ENCODE measurements at regions not wholly inside any gene's neighbourhood (a gene's known extent, or its start where the extent isn't known, plus 50 kb on each side); places are given as distances from the start of the nearest gene placed in this dataset.

DNA sequence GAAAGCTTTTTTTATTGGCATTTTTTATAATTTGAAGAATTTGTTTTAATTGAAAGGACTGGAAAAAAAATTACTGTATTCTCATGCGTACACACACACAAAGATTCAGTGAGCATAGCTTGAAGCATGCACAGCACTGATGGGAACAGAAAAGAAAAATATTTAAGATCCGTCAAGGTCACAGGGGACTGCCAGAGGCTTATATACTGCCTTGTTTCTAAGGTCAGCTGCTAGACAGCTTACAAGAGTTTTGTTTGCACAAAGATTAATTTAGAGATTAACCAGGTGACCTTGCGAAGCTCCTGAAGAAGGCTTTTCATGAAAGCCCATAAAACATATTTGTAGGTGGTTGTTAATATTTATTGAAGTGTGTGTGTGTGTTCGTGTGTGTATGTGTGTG is 396.3 kb downstream of the TRIB2 start:
- ChIA-PET CTCF (no interaction called here), POLR2A (no interaction called here)
- TF ChIP-seq BHLHE40 (IDR thresholded peaks at IDR 0.05; ENCODE audit: borderline replicate concordance) (no peak), ARNT (IDR thresholded peaks at IDR 0.05) (no peak), ELF4 (IDR thresholded peaks at IDR 0.05) (no peak), FOXK2 (IDR thresholded peaks at IDR 0.05) (no peak), L3MBTL2 (conservative IDR thresholded peaks at IDR 0.05) (no peak), SP1 (IDR thresholded peaks at IDR 0.05) (no peak), FOXM1 (IDR thresholded peaks at IDR 0.05; ENCODE audit: borderline replicate concordance) (no peak), ZNF384 (IDR thresholded peaks at IDR 0.05) (no peak), NFRKB (IDR thresholded peaks at IDR 0.05) (no peak), CTBP1 (IDR thresholded peaks at IDR 0.05; ENCODE audit: borderline replicate concordance) (no peak)
- DNase-seq (ENCODE audit: extremely low spot score): no peak

GRCh38 chr2:13114391-13114790 is 397.7 kb downstream of the TRIB2 start:
- POLR2A ChIA-PET: no interaction called here
- TF ChIP-seq SUZ12 (IDR thresholded peaks at IDR 0.05) (no peak), SP1 (IDR thresholded peaks at IDR 0.05) (no peak), FOXM1 (IDR thresholded peaks at IDR 0.05; ENCODE audit: borderline replicate concordance) (no peak), TARDBP (IDR thresholded peaks at IDR 0.05) (no peak), NFRKB (IDR thresholded peaks at IDR 0.05) (no peak), ZNF384 (IDR thresholded peaks at IDR 0.05) (no peak), FOXK2 (IDR thresholded peaks at IDR 0.05) (no peak), LEF1 (IDR thresholded peaks at IDR 0.05; ENCODE audit: borderline replicate concordance) (no peak), ELF4 (IDR thresholded peaks at IDR 0.05) (no peak), ARNT (IDR thresholded peaks at IDR 0.05) (no peak), CTBP1 (IDR thresholded peaks at IDR 0.05; ENCODE audit: borderline replicate concordance) (no peak), HDGF (IDR thresholded peaks at IDR 0.05; ENCODE audit: borderline replicate concordance) (no peak), FOXA1 (IDR thresholded peaks at IDR 0.05) (no peak), BHLHE40 (IDR thresholded peaks at IDR 0.05; ENCODE audit: borderline replicate concordance) (no peak)
- TF ChIP-seq, protein P1, sequence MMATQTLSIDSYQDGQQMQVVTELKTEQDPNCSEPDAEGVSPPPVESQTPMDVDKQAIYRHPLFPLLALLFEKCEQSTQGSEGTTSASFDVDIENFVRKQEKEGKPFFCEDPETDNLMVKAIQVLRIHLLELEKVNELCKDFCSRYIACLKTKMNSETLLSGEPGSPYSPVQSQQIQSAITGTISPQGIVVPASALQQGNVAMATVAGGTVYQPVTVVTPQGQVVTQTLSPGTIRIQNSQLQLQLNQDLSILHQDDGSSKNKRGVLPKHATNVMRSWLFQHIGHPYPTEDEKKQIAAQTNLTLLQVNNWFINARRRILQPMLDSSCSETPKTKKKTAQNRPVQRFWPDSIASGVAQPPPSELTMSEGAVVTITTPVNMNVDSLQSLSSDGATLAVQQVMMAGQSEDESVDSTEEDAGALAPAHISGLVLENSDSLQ (IDR thresholded peaks at IDR 0.05): no peak
- no peak for DNase-seq (ENCODE audit: extremely low spot score)
- CTCF ChIA-PET: interaction anchor here (0.7 kb wide), 1 partner anchor 27 kb away, joined by 3 read pairs; no protein-coding TSS in a partner anchor

- ChIA-PET CTCF (no interaction called here), POLR2A (no interaction called here)
- TF ChIP-seq FOXA1 (IDR thresholded peaks at IDR 0.05) (no peak), ELF4 (IDR thresholded peaks at IDR 0.05) (no peak), LEF1 (IDR thresholded peaks at IDR 0.05; ENCODE audit: borderline replicate concordance) (no peak), TARDBP (IDR thresholded peaks at IDR 0.05) (no peak), CTBP1 (IDR thresholded peaks at IDR 0.05; ENCODE audit: borderline replicate concordance) (no peak), ARNT (IDR thresholded peaks at IDR 0.05) (no peak), HDGF (IDR thresholded peaks at IDR 0.05; ENCODE audit: borderline replicate concordance) (no peak), L3MBTL2 (conservative IDR thresholded peaks at IDR 0.05) (no peak)
- TF ChIP-seq, protein P1 (IDR thresholded peaks at IDR 0.05): no peak
- no peak for DNase-seq (ENCODE audit: extremely low spot score)
Observed at GRCh38 chr2:13115643-13116042, 398.9 kb downstream of the TRIB2 start.

- CTCF ChIA-PET: no interaction called here
- TF ChIP-seq FOXA1 (IDR thresholded peaks at IDR 0.05) (no peak), HDGF (IDR thresholded peaks at IDR 0.05; ENCODE audit: borderline replicate concordance) (no peak), FOXK2 (IDR thresholded peaks at IDR 0.05) (no peak), FOXM1 (IDR thresholded peaks at IDR 0.05; ENCODE audit: borderline replicate concordance) (no peak), SP1 (IDR thresholded peaks at IDR 0.05) (no peak), L3MBTL2 (conservative IDR thresholded peaks at IDR 0.05) (no peak), ZNF384 (IDR thresholded peaks at IDR 0.05) (no peak), TARDBP (IDR thresholded peaks at IDR 0.05) (no peak), BHLHE40 (IDR thresholded peaks at IDR 0.05; ENCODE audit: borderline replicate concordance) (no peak), LEF1 (IDR thresholded peaks at IDR 0.05; ENCODE audit: borderline replicate concordance) (no peak), NFRKB (IDR thresholded peaks at IDR 0.05) (no peak), SUZ12 (IDR thresholded peaks at IDR 0.05) (no peak), ELF4 (IDR thresholded peaks at IDR 0.05) (no peak)
- TF ChIP-seq, protein P1 (IDR thresholded peaks at IDR 0.05): no peak
- DNase-seq (ENCODE audit: extremely low spot score): no peak
- POLR2A ChIA-PET: no interaction called here
Observed at GRCh38 chr2:13121096-13121495, 404.4 kb downstream of the TRIB2 start.

GRCh38 chr2:13128139-13128538 is 411.4 kb downstream of the TRIB2 start:
- no peak for DNase-seq (ENCODE audit: extremely low spot score)
- POLR2A ChIA-PET: no interaction called here
- CTCF ChIA-PET: no interaction called here
- TF ChIP-seq TARDBP (IDR thresholded peaks at IDR 0.05) (no peak), FOXA1 (IDR thresholded peaks at IDR 0.05) (no peak), FOXK2 (IDR thresholded peaks at IDR 0.05) (no peak), L3MBTL2 (conservative IDR thresholded peaks at IDR 0.05) (no peak), HDGF (IDR thresholded peaks at IDR 0.05; ENCODE audit: borderline replicate concordance) (no peak), ZNF384 (IDR thresholded peaks at IDR 0.05) (no peak), FOXM1 (IDR thresholded peaks at IDR 0.05; ENCODE audit: borderline replicate concordance) (no peak), BHLHE40 (IDR thresholded peaks at IDR 0.05; ENCODE audit: borderline replicate concordance) (no peak), CTBP1 (IDR thresholded peaks at IDR 0.05; ENCODE audit: borderline replicate concordance) (no peak), SP1 (IDR thresholded peaks at IDR 0.05) (no peak)

DNA sequence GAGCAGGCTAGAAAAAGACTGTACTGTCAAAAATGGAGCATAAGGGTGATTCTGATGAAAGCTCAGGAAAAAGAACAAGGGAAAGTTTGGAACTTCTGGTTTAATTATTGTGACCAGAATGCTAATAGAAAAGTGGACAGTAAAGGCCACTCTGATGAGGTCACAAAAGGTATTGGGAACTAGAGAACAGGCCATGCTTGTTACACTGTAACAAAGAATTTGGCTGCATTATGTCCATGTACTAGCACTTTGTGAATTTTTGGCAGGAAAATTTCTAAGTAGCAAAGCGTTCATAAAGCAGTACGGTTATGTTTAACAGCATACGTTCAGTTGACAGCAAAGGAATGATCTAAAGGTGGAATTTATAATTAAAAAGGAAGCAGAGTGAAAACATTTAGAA is 418.6 kb downstream of the TRIB2 start:
- ChIA-PET CTCF (no interaction called here), POLR2A (no interaction called here)
- TF ChIP-seq FOXA1 (IDR thresholded peaks at IDR 0.05) (no peak), FOXM1 (IDR thresholded peaks at IDR 0.05; ENCODE audit: borderline replicate concordance) (no peak), HDGF (IDR thresholded peaks at IDR 0.05; ENCODE audit: borderline replicate concordance) (no peak), SUZ12 (IDR thresholded peaks at IDR 0.05) (no peak), ELF4 (IDR thresholded peaks at IDR 0.05) (no peak), LEF1 (IDR thresholded peaks at IDR 0.05; ENCODE audit: borderline replicate concordance) (no peak), SP1 (IDR thresholded peaks at IDR 0.05) (no peak)
- TF ChIP-seq, protein P1 (IDR thresholded peaks at IDR 0.05): no peak
- no peak for DNase-seq (ENCODE audit: extremely low spot score)

Data from HEK293T (cell line).